GM04504 (cell line): ENCODE measurements at regions not wholly inside any gene's neighbourhood (a gene's known extent, or its start where the extent isn't known, plus 50 kb on each side); places are given as distances from the start of the nearest gene placed in this dataset.

Experiments
- DNase-seq: peaks from one replicate; pipeline ENCODE4 v3.0.0-alpha.2; 2012; ENCODE audit warnings: low read depth

GRCh38 chr9:89999534-90000370 is 394.9 kb downstream of the GADD45G start:
- DNase-seq: no peak

- DNase-seq: no peak
Measured at GRCh38 chr9:90000925-90001324, 396.1 kb downstream of the GADD45G start.

- DNase-seq: no peak
Measured at GRCh38 chr9:90001747-90002146, 396.9 kb downstream of the GADD45G start.

GRCh38 chr9:90002397-90003271 is 397.8 kb downstream of the GADD45G start:
- no peak for DNase-seq

- DNase-seq: no peak
Measured at GRCh38 chr9:90005388-90005787, 400.6 kb downstream of the GADD45G start.

- peak; percentile 53 for DNase-seq
Measured at GRCh38 chr9:90007516-90008440, 403.0 kb downstream of the GADD45G start.

GRCh38 chr9:90009447-90009846 is 404.6 kb downstream of the GADD45G start:
- no peak for DNase-seq

GRCh38 chr9:90010793-90011192 is 406.0 kb downstream of the GADD45G start:
- no peak for DNase-seq

- DNase-seq: no peak
Measured at GRCh38 chr9:90012949-90013348, 408.1 kb downstream of the GADD45G start.

GRCh38 chr9:90013778-90014177 is 409.0 kb downstream of the GADD45G start:
- DNase-seq: no peak

GRCh38 chr9:90014421-90014820 is 409.6 kb downstream of the GADD45G start:
- DNase-seq: no peak

GRCh38 chr9:90016272-90016671 is 411.5 kb downstream of the GADD45G start:
- DNase-seq: no peak

GRCh38 chr9:90017679-90018078 is 412.9 kb downstream of the GADD45G start:
- DNase-seq: no peak

- DNase-seq: no peak
Measured at GRCh38 chr9:90018688-90019087, 413.9 kb downstream of the GADD45G start.

GRCh38 chr9:90019626-90020025 is 414.8 kb downstream of the GADD45G start:
- no peak for DNase-seq

GRCh38 chr9:90020276-90020871 is 415.6 kb downstream of the GADD45G start:
- no peak for DNase-seq

- DNase-seq: no peak
Measured at GRCh38 chr9:90021216-90021906, 416.5 kb downstream of the GADD45G start.

- no peak for DNase-seq
Measured at GRCh38 chr9:90022474-90022873, 417.7 kb downstream of the GADD45G start.

GRCh38 chr9:90023861-90024260 is 419.0 kb downstream of the GADD45G start:
- no peak for DNase-seq

GRCh38 chr9:90024409-90024808 is 419.6 kb downstream of the GADD45G start:
- DNase-seq: no peak

- no peak for DNase-seq
Measured at GRCh38 chr9:90024823-90025222, 420.0 kb downstream of the GADD45G start.
